Fibroblast of villous mesenchyme (primary cell): ENCODE measurements at regions not wholly inside any gene's neighbourhood (a gene's known extent, or its start where the extent isn't known, plus 50 kb on each side); places are given as distances from the start of the nearest gene placed in this dataset.
"Not testable (repeated sequence)": the region's sequence is repeated elsewhere in the genome, so short reads cannot be mapped to it uniquely, and the experiment has no call there.

Experiments
- DNase-seq: peaks from one replicate; pipeline ENCODE4 v3.0.0-alpha.2; 2010; ENCODE audit warnings: low read depth
- H3K4me3 ChIP-seq: 2 replicates; pipeline ENCODE4 v1.5.1; 2011; ENCODE audit warnings: low read depth, mild to moderate bottlenecking, low read length
- CTCF ChIP-seq: IDR thresholded peaks from 2 replicates; pipeline ENCODE4 v1.5.1; 2012; ENCODE audit warnings: low read depth, mild to moderate bottlenecking, low read length; ENCODE audit not compliant: insufficient read depth

DNA sequence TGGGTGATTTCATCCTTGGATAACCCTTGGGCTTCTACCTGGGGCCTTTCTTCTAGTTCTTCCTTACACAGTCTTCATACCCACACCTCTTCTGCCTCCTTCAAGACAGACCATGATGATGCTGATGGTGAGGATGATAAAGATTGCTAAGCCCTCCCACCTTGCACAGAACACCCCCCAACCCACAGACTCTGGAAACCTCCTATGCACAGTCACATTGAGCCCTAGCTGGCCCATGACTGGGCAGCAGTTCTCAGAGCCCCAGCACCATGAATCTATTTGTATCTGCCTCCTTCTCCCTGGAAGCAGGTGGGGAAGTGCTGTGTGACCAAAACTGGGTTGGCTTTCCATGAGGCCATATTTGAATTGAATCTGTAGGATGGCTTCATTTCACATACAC is 99.8 kb downstream of the EN1 start:
- no peak for DNase-seq
- no peak for TF ChIP-seq CTCF

GRCh38 chr2:118747066-118747465 is 100.4 kb downstream of the EN1 start:
- no peak for TF ChIP-seq CTCF
- no peak overlapping the region for H3K4me3 ChIP-seq
- DNase-seq: no peak

More for the DNA sequence above, 99.8 kb downstream of the EN1 start:
- no peak overlapping the region for H3K4me3 ChIP-seq

- DNase-seq, H3K4me3 ChIP-seq: not testable (repeated sequence)
These were observed 102.7 kb downstream of the EN1 start for GRCh38 chr2:118744682-118745181.

- no peak overlapping the region for H3K4me3 ChIP-seq
- peak; percentile 87 for DNase-seq
- TF ChIP-seq CTCF: no peak
These were observed 108.7 kb downstream of the EN1 start for GRCh38 chr2:118738524-118739308.

DNA sequence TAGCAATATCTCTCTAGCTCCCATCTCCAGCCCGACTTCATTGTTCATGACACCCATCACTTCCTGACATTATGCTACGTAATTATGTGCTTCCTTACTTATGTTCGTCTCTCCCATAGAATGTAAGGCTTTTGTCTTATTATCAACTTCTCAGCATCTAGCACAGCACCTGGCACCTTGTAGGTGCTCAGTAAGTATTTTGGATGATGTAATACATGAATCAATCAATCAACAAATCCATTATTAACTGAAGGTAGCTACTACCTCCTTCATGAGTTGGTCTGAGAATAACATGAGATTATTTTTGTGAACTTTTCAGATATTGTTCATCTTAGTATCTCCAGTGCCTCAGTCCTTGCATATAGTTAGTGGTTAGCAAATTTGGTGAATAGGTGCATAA is 109.3 kb downstream of the EN1 start:
- no peak for DNase-seq
- no peak overlapping the region for H3K4me3 ChIP-seq
- TF ChIP-seq CTCF: no peak

DNA sequence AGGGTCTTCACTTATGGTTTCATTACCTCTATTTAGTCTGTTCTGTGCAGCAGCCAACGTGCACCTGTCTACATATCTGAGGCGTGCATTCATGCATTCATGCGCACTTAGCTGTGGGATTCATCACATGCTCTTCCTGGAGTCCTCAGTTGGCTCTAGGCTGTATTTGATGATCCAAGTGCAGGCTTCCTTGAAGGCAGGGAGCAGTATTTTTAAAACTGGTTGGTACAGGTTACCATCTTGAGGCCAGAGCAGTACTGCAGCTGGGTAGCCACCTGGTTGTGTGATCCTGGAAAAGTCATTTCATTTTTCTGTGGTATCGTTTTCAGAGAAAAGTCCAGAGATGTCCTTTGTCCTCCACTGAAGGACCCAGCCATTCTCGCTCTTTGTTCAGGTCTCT is 109.8 kb downstream of the EN1 start:
- TF ChIP-seq CTCF: no peak
- DNase-seq: no peak
- H3K4me3 ChIP-seq: no peak overlapping the region

- DNase-seq: no peak
- no peak for TF ChIP-seq CTCF
- no peak overlapping the region for H3K4me3 ChIP-seq
These were observed 115.0 kb downstream of the EN1 start for GRCh38 chr2:118732432-118732831.
